ENCODE measurements at regions not wholly inside any gene's neighbourhood (a gene's known extent, or its start where the extent isn't known, plus 50 kb on each side); places are given as distances from the start of the nearest gene placed in this dataset.

DNA sequence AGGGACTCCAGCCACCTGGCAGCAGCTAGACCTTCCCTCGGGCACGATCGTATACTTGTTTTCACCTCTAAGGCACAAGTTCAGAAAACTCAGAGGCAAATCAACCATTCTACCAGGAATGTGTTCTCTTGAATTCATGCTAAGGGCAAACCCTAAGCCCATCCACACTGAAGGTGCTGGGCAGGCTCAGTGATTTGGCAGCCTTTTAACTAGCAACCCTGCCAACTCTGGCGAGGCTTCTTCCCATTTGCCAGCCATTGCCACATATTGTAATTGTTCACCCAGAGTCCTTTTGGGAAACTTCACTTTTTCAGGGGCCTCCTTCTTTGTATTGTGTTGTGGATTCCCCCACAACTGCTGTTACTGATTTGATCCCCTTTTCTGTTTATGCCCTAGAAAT, 298.6 kb upstream of the LDB2 start:
- H3K4me3 ChIP-seq (ENCODE audit: low read length) = no peak overlapping the region
- no peaks in the 10 kb centered on the region for H3K36me3 ChIP-seq (ENCODE audit: control insufficient read depth, low read length)
- no peaks in the 10 kb centered on the region for H3K4me1 ChIP-seq (ENCODE audit: control insufficient read depth, low read length)
- no peak overlapping the region for H3K4me2 ChIP-seq (ENCODE audit: low read length)
- no peaks in the 10 kb centered on the region for H4K20me1 ChIP-seq (ENCODE audit: control insufficient read depth, insufficient read depth, low read depth, low read length)
- no peaks in the 10 kb centered on the region for H3K9me2 ChIP-seq (replicated peaks; ENCODE audit: control insufficient read depth, low read length)
- TF ChIP-seq CTCF (IDR thresholded peaks at IDR 0.05; ENCODE audit: low read depth, low read length, poor library complexity, severe bottlenecking) = no peak
- TF ChIP-seq EZH2phosphoT487 (IDR thresholded peaks at IDR 0.05; ENCODE audit: borderline replicate concordance, low read length) = no peak
- no peaks in the 10 kb centered on the region for H3K27me3 ChIP-seq (ENCODE audit: control insufficient read depth, low read length)
- no peak overlapping the region for H3K27ac ChIP-seq (ENCODE audit: low read depth, low read length)
- no peaks in the 10 kb centered on the region for H3K79me2 ChIP-seq (ENCODE audit: control insufficient read depth, low read length)
- H3F3A ChIP-seq (ENCODE audit: control insufficient read depth, insufficient read depth) = no peaks in the 10 kb centered on the region
- no peaks in the 10 kb centered on the region for H3K9me3 ChIP-seq (ENCODE audit: control insufficient read depth, insufficient read depth, low read length)

DNA sequence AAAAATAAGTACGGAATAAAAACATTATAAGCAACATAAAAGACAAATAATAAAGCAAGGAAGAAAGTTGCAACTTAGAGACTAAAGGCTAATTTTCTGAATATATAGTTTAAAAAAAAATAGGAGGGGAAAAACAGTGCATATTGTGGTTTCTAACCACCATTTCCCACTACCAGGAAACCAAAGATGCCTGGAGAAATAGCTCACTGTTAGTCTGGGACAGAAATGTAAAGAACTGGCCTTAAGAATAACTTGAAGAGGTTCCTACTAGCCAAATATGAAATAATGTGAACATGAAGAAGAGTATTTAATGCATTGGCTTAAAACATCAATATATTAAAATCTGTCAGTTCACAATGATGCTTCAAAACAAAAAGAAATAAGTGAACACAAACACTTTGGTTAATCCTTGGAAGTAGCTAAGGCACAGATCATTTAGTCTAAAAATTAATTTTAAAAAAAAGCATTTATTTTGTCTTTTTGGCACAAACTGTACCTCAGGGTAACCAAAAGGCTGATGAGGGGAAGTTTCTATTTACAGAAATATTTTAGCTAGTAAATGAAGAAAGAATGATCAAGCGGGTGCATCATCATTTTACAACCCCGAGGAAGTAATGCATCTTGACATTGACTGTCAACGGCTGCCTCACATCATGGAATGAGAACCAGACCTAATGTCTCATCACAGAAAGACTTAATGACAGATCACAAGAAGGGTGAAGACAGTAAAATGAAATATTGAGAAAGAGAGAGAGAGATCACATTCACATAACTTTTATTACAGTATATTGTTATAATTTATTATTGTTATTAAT, 297.2 kb upstream of the LDB2 start:
- TF ChIP-seq EZH2phosphoT487 (IDR thresholded peaks at IDR 0.05; ENCODE audit: borderline replicate concordance, low read length) (no peak), CTCF (IDR thresholded peaks at IDR 0.05; ENCODE audit: low read depth, low read length, poor library complexity, severe bottlenecking) (no peak)
- H3F3A ChIP-seq (ENCODE audit: control insufficient read depth, insufficient read depth) = no peaks in the 10 kb centered on the region
- H3K4me2 ChIP-seq (ENCODE audit: low read length) = no peak overlapping the region
- H3K27me3 ChIP-seq (ENCODE audit: control insufficient read depth, low read length) = no peaks in the 10 kb centered on the region
- H4K20me1 ChIP-seq (ENCODE audit: control insufficient read depth, insufficient read depth, low read depth, low read length) = no peaks in the 10 kb centered on the region
- H3K36me3 ChIP-seq (ENCODE audit: control insufficient read depth, low read length) = no peaks in the 10 kb centered on the region
- H3K4me3 ChIP-seq (ENCODE audit: low read length) = no peak overlapping the region
- H3K27ac ChIP-seq (ENCODE audit: low read depth, low read length) = no peak overlapping the region
- H3K9me2 ChIP-seq (replicated peaks; ENCODE audit: control insufficient read depth, low read length) = no peaks in the 10 kb centered on the region
- H3K9me3 ChIP-seq (ENCODE audit: control insufficient read depth, insufficient read depth, low read length) = no peaks in the 10 kb centered on the region
- no peaks in the 10 kb centered on the region for H3K79me2 ChIP-seq (ENCODE audit: control insufficient read depth, low read length)
- no peaks in the 10 kb centered on the region for H3K4me1 ChIP-seq (ENCODE audit: control insufficient read depth, low read length)

GRCh38 chr4:17194586-17194985, 296.1 kb upstream of the LDB2 start:
- Histone ChIP-seq H3K27me3 (ENCODE audit: control insufficient read depth, low read length) (no peaks in the 10 kb centered on the region), H3K4me3 (ENCODE audit: low read length) (no peak overlapping the region), H3F3A (ENCODE audit: control insufficient read depth, insufficient read depth) (no peaks in the 10 kb centered on the region), H4K20me1 (ENCODE audit: control insufficient read depth, insufficient read depth, low read depth, low read length) (no peaks in the 10 kb centered on the region), H3K9me2 (replicated peaks; ENCODE audit: control insufficient read depth, low read length) (no peaks in the 10 kb centered on the region), H3K79me2 (ENCODE audit: control insufficient read depth, low read length) (no peaks in the 10 kb centered on the region), H3K4me1 (ENCODE audit: control insufficient read depth, low read length) (no peaks in the 10 kb centered on the region), H3K4me2 (ENCODE audit: low read length) (no peak overlapping the region), H3K9me3 (ENCODE audit: control insufficient read depth, insufficient read depth, low read length) (no peaks in the 10 kb centered on the region), H3K27ac (ENCODE audit: low read depth, low read length) (no peak overlapping the region), H3K36me3 (ENCODE audit: control insufficient read depth, low read length) (no peaks in the 10 kb centered on the region)
- TF ChIP-seq EZH2phosphoT487 (IDR thresholded peaks at IDR 0.05; ENCODE audit: borderline replicate concordance, low read length) = no peak
- no peak for TF ChIP-seq CTCF (IDR thresholded peaks at IDR 0.05; ENCODE audit: low read depth, low read length, poor library complexity, severe bottlenecking)

All from DOHH2 (cell line).